GM12865 (cell line): ENCODE measurements at regions not wholly inside any gene's neighbourhood (a gene's known extent, or its start where the extent isn't known, plus 50 kb on each side); places are given as distances from the start of the nearest gene placed in this dataset.

Experiments used
- DNase-seq: peaks from one replicate; pipeline ENCODE4 v3.0.0; 2010; ENCODE audit warnings: low read depth
- H3K4me3 ChIP-seq: 2 replicates; pipeline ENCODE4 v1.5.1; 2011; ENCODE audit warnings: mild to moderate bottlenecking, low read depth, low read length, control low read depth
- TF ChIP-seq, protein P1 (sequence below): IDR thresholded peaks from 2 replicates; pipeline ENCODE4 v1.5.1; 2011; ENCODE audit warnings: low read length, control low read depth, low read depth, inconsistent platforms; ENCODE audit not compliant: insufficient read depth; ENCODE audit errors: missing control alignments

DNA sequence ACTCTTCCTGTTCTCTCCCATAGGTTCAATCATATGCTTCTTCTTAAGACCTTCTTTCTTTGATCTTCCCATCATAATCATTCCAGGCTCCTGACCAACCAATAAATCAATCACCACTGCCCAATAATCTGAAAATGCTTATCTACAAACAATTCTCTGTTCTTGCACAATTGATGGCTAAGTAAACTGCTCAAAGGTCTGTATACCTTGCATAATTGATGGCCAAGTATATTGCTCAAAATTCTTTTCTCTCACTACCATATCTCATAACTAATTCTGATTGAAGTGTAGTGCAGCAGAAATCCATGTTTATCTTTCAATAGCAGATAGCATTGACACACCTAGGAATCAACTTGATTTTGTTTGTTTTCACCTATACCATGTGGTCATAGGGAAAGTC is 83.4 kb upstream of the EPHA6 start:
- no peak for DNase-seq
- H3K4me3 ChIP-seq = no peak overlapping the region
- TF ChIP-seq, protein P1, sequence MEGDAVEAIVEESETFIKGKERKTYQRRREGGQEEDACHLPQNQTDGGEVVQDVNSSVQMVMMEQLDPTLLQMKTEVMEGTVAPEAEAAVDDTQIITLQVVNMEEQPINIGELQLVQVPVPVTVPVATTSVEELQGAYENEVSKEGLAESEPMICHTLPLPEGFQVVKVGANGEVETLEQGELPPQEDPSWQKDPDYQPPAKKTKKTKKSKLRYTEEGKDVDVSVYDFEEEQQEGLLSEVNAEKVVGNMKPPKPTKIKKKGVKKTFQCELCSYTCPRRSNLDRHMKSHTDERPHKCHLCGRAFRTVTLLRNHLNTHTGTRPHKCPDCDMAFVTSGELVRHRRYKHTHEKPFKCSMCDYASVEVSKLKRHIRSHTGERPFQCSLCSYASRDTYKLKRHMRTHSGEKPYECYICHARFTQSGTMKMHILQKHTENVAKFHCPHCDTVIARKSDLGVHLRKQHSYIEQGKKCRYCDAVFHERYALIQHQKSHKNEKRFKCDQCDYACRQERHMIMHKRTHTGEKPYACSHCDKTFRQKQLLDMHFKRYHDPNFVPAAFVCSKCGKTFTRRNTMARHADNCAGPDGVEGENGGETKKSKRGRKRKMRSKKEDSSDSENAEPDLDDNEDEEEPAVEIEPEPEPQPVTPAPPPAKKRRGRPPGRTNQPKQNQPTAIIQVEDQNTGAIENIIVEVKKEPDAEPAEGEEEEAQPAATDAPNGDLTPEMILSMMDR = no peak

DNA sequence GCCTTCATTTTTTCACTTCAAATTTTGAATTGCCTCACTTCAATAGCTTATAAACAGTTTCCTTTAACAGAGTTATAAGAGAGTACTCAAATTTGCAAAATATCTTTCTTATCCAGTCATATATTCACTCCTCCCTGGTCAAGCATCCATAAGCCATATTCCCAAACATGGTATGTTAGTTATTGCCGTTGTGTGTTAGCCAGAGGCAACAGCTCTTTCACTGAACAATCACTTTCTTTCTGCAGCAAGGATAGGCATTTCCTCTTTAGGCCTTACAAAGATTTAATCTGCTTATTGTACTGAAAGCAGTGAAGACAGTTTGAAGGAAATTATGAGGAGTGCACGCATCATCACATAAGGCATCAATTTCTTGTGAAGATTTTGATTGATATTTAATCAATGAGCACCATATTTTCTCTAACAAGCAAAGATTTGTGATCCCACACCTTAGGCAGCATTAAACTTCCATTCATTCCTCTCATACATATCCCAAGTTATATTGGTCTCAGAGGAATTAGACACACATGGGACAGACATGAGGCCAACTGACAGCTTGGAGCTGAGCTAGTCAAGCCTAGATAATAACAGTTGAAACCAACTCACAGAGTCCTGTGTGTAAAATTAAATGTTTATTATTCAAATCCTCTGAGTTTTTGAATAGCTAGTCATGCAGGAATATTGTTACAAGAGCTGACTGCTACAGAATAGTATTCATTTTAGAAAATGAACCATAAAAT is 80.0 kb upstream of the EPHA6 start:
- no peak overlapping the region for H3K4me3 ChIP-seq
- DNase-seq = no peak
- TF ChIP-seq, protein P1 = no peak

DNA sequence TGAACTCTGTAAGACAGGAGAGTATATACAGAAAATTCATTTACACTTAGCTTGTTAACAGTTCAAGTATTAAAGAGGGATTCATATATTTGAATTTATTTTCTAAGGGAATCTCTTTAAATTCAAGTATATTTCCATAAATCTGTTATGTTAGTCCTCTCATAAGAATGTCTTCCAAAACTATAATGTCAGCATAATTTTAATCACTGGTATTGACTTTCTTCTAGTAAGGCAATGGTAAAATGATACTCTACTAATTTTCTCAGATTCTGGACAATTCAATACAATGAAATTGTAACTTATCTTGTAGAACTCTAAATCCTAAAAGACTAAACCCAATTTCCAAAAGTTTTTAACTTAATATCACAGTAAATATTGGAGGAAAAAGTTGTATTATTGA is 66.3 kb upstream of the EPHA6 start:
- DNase-seq = no peak
- H3K4me3 ChIP-seq = no peak overlapping the region
- TF ChIP-seq, protein P1 = no peak

DNA sequence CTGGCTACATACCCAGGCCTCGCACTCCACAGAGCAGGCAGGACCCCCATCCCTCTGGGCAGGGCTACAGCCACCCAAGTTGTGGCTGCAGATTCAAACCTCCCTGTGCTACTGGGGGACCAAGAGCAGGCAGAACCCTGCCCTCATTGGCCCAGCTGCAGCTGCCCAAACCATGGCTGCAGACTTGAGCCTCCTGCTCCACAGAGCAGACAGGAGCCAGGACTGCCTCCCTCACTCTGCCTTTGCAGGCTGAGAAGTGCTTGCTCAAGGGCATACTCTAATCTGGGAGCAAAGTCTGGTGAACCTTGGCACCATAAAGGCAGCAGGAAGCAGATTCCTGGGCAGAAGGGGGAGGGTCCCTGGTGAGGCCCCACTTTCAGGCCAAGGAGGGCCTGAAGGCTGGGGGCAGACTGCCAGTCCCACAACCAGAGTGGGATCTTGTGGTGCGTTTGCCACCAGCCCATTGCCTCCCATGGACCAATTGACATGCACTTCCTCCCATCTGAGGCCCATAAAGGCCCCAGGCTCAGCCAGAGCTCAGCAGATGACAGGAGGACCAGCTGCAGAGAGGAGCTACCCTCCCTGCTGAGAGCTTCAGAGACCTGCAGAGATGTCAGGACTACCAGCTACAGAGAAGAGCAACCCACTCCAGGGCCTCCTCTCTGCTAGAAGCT is 64.2 kb upstream of the EPHA6 start:
- no peak for DNase-seq
- no peak overlapping the region for H3K4me3 ChIP-seq
- TF ChIP-seq, protein P1 = no peak

DNA sequence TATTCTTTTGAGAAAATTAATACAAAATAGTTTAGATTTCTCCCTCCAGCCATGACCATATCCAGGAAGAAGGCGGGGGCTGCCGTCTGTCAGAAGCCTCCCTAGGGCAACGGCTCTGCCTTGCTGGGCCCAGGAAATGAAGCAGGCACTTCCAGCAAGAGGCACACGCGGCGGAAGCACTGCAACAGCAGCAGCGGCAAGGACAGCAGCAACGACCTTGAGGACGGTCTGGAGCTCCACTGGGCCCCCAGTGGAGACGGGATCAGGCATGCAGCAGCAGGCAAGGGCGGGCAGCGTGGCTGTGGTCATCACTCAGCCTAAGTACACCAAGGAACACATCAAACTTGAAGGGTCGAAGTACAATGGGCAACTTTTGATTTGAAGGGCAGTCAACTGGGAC is 61.3 kb upstream of the EPHA6 start:
- no peak for DNase-seq
- H3K4me3 ChIP-seq = no peak overlapping the region
- TF ChIP-seq, protein P1 = no peak

DNA sequence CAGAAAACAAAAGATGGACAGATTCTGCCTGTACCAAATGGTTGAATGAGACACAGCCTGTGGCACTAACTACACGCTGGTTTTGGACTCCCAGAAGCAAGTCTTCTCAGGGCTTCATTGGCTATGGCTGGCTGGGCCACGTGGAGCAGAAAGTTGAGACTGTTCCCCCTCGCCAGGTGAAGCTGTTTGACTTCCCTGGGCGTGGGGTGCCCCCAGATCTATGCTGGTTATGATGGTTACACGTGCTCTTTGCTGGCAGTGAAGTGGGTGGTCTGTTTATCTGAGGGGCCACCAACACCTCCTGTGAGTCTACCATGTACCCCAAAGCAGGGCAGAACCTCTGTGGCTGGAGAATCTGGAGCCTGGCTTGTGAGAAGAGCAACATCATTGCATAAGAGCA is 60.3 kb upstream of the EPHA6 start:
- TF ChIP-seq, protein P1 = no peak
- DNase-seq = no peak
- no peak overlapping the region for H3K4me3 ChIP-seq
